Activated T-helper 2 cell treated with anti-CD3 and anti-CD28 coated beads, Interferon-gamma antibody, Interleukin-2, Interleukin-4, amounts not matched to agents 10 μg/mL and 5 μg/mL and 100 μg/mL, durations not matched to agents 14 hours and 24 hours and 36 hours (primary cell): ENCODE measurements at regions not wholly inside any gene's neighbourhood (a gene's known extent, or its start where the extent isn't known, plus 50 kb on each side); places are given as distances from the start of the nearest gene placed in this dataset.

Source experiments
- DNase-seq: peaks from one replicate; pipeline ENCODE4 v3.0.0; 2021; ENCODE audit warnings: low spot score
- H3K27ac Mint-ChIP-seq: one replicate; pipeline ENCODE4 v1.8.0; 2021; ENCODE audit warnings: mixed read lengths
- H3K27me3 Mint-ChIP-seq: one replicate; pipeline ENCODE4 v1.8.0; 2021; ENCODE audit warnings: low read depth, mixed read lengths
- H3K36me3 Mint-ChIP-seq: one replicate; pipeline ENCODE4 v1.8.0; 2021; ENCODE audit warnings: low read depth, mixed read lengths
- H3K4me1 Mint-ChIP-seq: one replicate; pipeline ENCODE4 v1.8.0; 2021; ENCODE audit warnings: low read depth, mixed read lengths
- H3K4me3 Mint-ChIP-seq: one replicate; pipeline ENCODE4 v1.8.0; 2021; ENCODE audit warnings: low read depth, mild to moderate bottlenecking, moderate library complexity, mixed read lengths
- H3K9me3 Mint-ChIP-seq: one replicate; pipeline ENCODE4 v1.8.0; 2021; ENCODE audit warnings: mixed read lengths
- intact Hi-C: fragments of 100-400 bp; cut with micrococcal nuclease; formaldehyde crosslinking; loops from one replicate; pipeline ENCODE4 v1.15.1; 2023

GRCh38 chr1:208917723-208918122 lies 665.8 kb upstream of the CAMK1G start:
- H3K36me3 Mint-ChIP-seq = no peaks in the 10 kb centered on the region
- H3K4me1 Mint-ChIP-seq = no peaks in the 10 kb centered on the region

DNA sequence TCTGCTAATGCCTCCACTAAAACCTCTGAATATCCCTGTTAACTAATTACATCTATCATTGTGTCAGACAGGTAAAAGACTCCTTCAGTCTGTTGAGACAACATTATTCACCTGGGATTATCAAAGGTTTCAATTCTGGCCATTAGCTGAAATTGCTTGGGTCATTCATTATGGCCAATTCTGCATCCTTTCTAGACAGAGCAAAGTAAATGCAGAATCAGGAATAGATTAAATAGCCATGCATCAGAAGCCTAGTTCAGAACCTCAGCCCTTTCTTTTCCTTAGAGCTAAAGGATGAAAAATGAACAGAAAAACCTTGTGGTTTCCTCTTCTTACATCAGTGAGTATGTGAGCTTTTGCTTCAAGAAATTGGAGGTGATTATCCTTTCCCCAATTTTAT lies 665.4 kb upstream of the CAMK1G start:
- intact Hi-C loops = no loop called here
- H3K4me1 Mint-ChIP-seq = no peaks in the 10 kb centered on the region

More at GRCh38 chr1:208917723-208918122, 665.8 kb upstream of the CAMK1G start:
- Mint-ChIP-seq H3K4me3 (no peak overlapping the region), H3K27me3 (no peaks in the 10 kb centered on the region), H3K27ac (no peak overlapping the region), H3K9me3 (no peaks in the 10 kb centered on the region)
- DNase-seq = no peak
- intact Hi-C loops = no loop called here

DNA sequence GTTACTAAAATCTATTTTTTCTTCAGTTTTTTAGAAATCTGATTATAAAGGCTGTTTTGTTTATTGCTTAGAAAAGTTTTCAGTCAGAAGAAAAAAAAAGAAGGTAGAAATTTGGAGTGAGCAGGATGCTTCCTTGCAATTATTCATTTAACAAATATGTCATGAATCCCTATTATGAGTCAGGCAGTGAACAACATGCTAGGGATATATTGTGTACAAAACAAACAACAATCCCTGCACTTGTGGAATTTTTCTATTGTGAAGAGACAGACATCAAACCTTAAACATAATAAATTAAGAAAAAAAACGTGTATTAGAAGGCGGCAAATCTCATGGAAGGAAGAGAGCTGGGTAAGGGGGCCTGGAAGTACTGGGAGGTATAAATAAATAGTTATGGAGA lies 664.1 kb upstream of the CAMK1G start:
- H3K36me3 Mint-ChIP-seq = no peaks in the 10 kb centered on the region
- no peak for DNase-seq
- no peaks in the 10 kb centered on the region for H3K9me3 Mint-ChIP-seq
- H3K27me3 Mint-ChIP-seq = no peaks in the 10 kb centered on the region
- H3K27ac Mint-ChIP-seq = no peak overlapping the region
- intact Hi-C loops = no loop called here
- H3K4me3 Mint-ChIP-seq = no peak overlapping the region
- H3K4me1 Mint-ChIP-seq = no peaks in the 10 kb centered on the region

More for the DNA sequence above, 665.4 kb upstream of the CAMK1G start:
- no peak overlapping the region for H3K27ac Mint-ChIP-seq
- no peaks in the 10 kb centered on the region for H3K27me3 Mint-ChIP-seq
- H3K36me3 Mint-ChIP-seq = no peaks in the 10 kb centered on the region
- no peaks in the 10 kb centered on the region for H3K9me3 Mint-ChIP-seq
- DNase-seq = no peak
- no peak overlapping the region for H3K4me3 Mint-ChIP-seq

GRCh38 chr1:208921259-208921658 lies 662.3 kb upstream of the CAMK1G start:
- H3K27ac Mint-ChIP-seq = no peak overlapping the region
- no peaks in the 10 kb centered on the region for H3K27me3 Mint-ChIP-seq
- DNase-seq = no peak
- no peak overlapping the region for H3K4me3 Mint-ChIP-seq
- H3K4me1 Mint-ChIP-seq = no peaks in the 10 kb centered on the region
- intact Hi-C loops = no loop called here
- H3K9me3 Mint-ChIP-seq = no peaks in the 10 kb centered on the region
- no peaks in the 10 kb centered on the region for H3K36me3 Mint-ChIP-seq

DNA sequence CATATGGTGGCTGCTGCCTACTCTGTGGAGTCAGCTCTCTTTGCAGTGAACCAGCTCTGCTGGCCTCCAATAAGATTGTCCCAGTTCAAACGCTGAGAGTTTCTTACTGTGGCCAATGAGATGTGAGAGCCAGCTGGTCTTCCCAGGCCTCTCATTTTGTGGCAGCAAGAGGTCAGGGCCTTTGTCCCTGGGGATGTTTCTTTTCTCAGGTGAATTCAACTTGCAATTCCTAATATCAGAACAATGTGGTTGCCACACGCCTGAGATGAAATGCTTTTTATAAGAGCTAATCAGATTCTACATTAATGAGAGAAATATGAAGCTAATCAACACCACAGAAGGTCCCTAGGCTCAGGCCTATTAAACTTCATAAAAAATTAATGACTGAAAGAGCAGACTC lies 660.1 kb upstream of the CAMK1G start:
- H3K36me3 Mint-ChIP-seq = no peaks in the 10 kb centered on the region
- H3K27ac Mint-ChIP-seq = no peak overlapping the region

GRCh38 chr1:208923946-208924720 lies 659.4 kb upstream of the CAMK1G start:
- Mint-ChIP-seq H3K27ac (no peak overlapping the region), H3K9me3 (no peaks in the 10 kb centered on the region), H3K4me1 (no peaks in the 10 kb centered on the region), H3K4me3 (no peak overlapping the region), H3K36me3 (no peaks in the 10 kb centered on the region), H3K27me3 (no peaks in the 10 kb centered on the region)
- intact Hi-C loops = no loop called here
- no peak for DNase-seq

More for the DNA sequence above, 660.1 kb upstream of the CAMK1G start:
- Mint-ChIP-seq H3K9me3 (no peaks in the 10 kb centered on the region), H3K27me3 (no peaks in the 10 kb centered on the region), H3K4me1 (no peaks in the 10 kb centered on the region), H3K4me3 (no peak overlapping the region)
- intact Hi-C loops = no loop called here
- no peak for DNase-seq

- Mint-ChIP-seq H3K4me3 (no peak overlapping the region), H3K27ac (no peak overlapping the region), H3K36me3 (no peaks in the 10 kb centered on the region), H3K4me1 (no peaks in the 10 kb centered on the region), H3K9me3 (no peaks in the 10 kb centered on the region), H3K27me3 (no peaks in the 10 kb centered on the region)
- no peak for DNase-seq
- intact Hi-C loops = no loop called here
Measured at GRCh38 chr1:208924928-208925327, 658.6 kb upstream of the CAMK1G start.

GRCh38 chr1:208928349-208929010 lies 655.0 kb upstream of the CAMK1G start:
- no peaks in the 10 kb centered on the region for H3K4me1 Mint-ChIP-seq
- no peak overlapping the region for H3K27ac Mint-ChIP-seq
- no peaks in the 10 kb centered on the region for H3K27me3 Mint-ChIP-seq
- DNase-seq = no peak
- intact Hi-C loops = no loop called here
- H3K36me3 Mint-ChIP-seq = no peaks in the 10 kb centered on the region
- H3K4me3 Mint-ChIP-seq = no peak overlapping the region
- H3K9me3 Mint-ChIP-seq = no peaks in the 10 kb centered on the region

GRCh38 chr1:208929575-208929974 lies 653.9 kb upstream of the CAMK1G start:
- Mint-ChIP-seq H3K4me3 (no peak overlapping the region), H3K27me3 (no peaks in the 10 kb centered on the region), H3K36me3 (no peaks in the 10 kb centered on the region), H3K27ac (no peak overlapping the region), H3K4me1 (no peaks in the 10 kb centered on the region), H3K9me3 (no peaks in the 10 kb centered on the region)
- DNase-seq = no peak
- intact Hi-C loops = no loop called here

DNA sequence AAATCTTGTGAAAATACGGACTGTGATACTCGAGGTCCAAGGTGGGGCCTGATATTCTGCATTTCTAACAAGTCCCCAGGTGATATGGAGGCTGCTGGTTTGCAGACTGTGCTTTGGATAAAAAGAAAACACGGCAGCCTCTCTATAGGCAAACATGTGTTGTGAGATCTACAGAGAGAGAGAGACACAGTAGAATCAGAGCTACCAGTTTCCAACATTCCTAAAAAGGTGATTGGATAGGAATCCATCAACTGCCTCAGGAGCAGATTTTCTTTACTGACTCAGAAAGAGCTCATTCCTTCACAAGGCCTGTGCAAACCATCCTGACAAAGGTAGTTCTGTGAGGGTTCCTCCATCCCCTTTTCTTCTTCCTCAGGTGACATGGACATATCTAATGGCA lies 651.6 kb upstream of the CAMK1G start:
- H3K36me3 Mint-ChIP-seq = no peaks in the 10 kb centered on the region
- H3K9me3 Mint-ChIP-seq = no peaks in the 10 kb centered on the region
- no peak overlapping the region for H3K4me3 Mint-ChIP-seq
- no peak overlapping the region for H3K27ac Mint-ChIP-seq
- no peaks in the 10 kb centered on the region for H3K27me3 Mint-ChIP-seq
- H3K4me1 Mint-ChIP-seq = no peaks in the 10 kb centered on the region
- intact Hi-C loops = no loop called here
- DNase-seq = no peak

- no peaks in the 10 kb centered on the region for H3K4me1 Mint-ChIP-seq
Measured at GRCh38 chr1:208933984-208934525, 649.5 kb upstream of the CAMK1G start.

DNA sequence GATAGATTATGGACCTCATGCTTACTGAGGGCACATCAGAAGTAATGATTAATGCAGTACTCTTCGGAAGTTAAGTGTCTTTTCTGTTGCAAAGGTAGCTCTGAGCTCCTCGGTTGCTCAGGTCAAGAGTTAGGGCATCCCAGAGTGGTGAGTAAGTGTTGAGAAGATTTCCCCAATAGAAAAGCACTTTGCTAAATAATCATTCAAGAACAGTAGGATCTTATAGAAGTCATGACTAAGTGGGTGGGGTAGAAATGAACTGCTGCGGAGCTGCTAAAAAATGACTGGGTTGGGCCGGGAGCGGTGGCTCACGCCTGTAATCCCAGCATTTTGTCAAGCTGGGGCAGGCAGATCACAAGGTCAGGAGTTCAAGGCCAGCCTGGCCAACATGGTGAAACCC lies 648.6 kb upstream of the CAMK1G start:
- Mint-ChIP-seq H3K36me3 (no peaks in the 10 kb centered on the region), H3K27me3 (no peaks in the 10 kb centered on the region), H3K4me1 (no peaks in the 10 kb centered on the region), H3K9me3 (no peaks in the 10 kb centered on the region), H3K27ac (no peak overlapping the region), H3K4me3 (no peak overlapping the region)
- no peak for DNase-seq
- intact Hi-C loops = no loop called here

More at GRCh38 chr1:208933984-208934525, 649.5 kb upstream of the CAMK1G start:
- Mint-ChIP-seq H3K4me3 (no peak overlapping the region), H3K9me3 (no peaks in the 10 kb centered on the region), H3K27me3 (no peaks in the 10 kb centered on the region), H3K36me3 (no peaks in the 10 kb centered on the region), H3K27ac (no peak overlapping the region)
- intact Hi-C loops = no loop called here
- DNase-seq = no peak

GRCh38 chr1:208935517-208936187 lies 647.9 kb upstream of the CAMK1G start:
- H3K4me1 Mint-ChIP-seq = no peaks in the 10 kb centered on the region
- H3K27ac Mint-ChIP-seq = no peak overlapping the region
- no peak for DNase-seq
- intact Hi-C loops = no loop called here
- H3K9me3 Mint-ChIP-seq = no peaks in the 10 kb centered on the region
- H3K36me3 Mint-ChIP-seq = no peaks in the 10 kb centered on the region
- no peaks in the 10 kb centered on the region for H3K27me3 Mint-ChIP-seq
- no peak overlapping the region for H3K4me3 Mint-ChIP-seq
